Tibial nerve (tissue), 3 donors: ENCODE measurements at regions not wholly inside any gene's neighbourhood (a gene's known extent, or its start where the extent isn't known, plus 50 kb on each side); places are given as distances from the start of the nearest gene placed in this dataset.

ENCODE experiments used
- POLR2A ChIP-seq, 2 donors: fragments of 450-650 bp; IDR thresholded peaks; one replicate each; pipeline ENCODE4 v1.6.1; 2017; ENCODE audit warnings: antibody characterized with exemption in 2 of 2, mild to moderate bottlenecking in 2 of 2, moderate library complexity in 2 of 2
- TF ChIP-seq, protein P1 (sequence below), 5 experiments: fragments of 200-600 bp in 3 of 5; fragments of 450-650 bp in 2 of 5; sonication (generic) in 3 of 5; IDR thresholded peaks; one replicate each; pipeline ENCODE4 v1.5.1; 2016 to 2019; ENCODE audit warnings: antibody characterized with exemption in 5 of 5, mild to moderate bottlenecking in 3 of 5, moderate library complexity in 2 of 5

DNA sequence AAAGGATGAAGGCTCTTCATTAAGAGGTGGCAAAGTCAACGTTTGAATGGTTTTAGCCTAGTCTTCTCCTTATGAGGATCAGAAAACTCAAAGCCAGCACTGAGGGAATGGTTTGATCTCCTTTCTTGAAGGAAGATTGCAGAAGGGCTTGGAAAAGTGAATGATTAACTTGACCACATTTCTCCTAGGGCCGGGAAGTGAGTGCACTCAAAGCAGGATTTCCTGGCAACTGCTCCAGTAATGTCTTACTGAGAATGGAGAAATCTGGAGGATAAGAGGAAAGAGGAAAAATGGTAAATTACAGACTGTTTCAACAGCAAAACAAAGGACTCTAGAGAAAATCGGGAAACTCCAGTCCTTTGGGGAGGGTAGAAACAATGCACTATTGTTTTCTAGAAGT is 189.0 kb upstream of the FOXA2 start:
- TF ChIP-seq, protein P1, sequence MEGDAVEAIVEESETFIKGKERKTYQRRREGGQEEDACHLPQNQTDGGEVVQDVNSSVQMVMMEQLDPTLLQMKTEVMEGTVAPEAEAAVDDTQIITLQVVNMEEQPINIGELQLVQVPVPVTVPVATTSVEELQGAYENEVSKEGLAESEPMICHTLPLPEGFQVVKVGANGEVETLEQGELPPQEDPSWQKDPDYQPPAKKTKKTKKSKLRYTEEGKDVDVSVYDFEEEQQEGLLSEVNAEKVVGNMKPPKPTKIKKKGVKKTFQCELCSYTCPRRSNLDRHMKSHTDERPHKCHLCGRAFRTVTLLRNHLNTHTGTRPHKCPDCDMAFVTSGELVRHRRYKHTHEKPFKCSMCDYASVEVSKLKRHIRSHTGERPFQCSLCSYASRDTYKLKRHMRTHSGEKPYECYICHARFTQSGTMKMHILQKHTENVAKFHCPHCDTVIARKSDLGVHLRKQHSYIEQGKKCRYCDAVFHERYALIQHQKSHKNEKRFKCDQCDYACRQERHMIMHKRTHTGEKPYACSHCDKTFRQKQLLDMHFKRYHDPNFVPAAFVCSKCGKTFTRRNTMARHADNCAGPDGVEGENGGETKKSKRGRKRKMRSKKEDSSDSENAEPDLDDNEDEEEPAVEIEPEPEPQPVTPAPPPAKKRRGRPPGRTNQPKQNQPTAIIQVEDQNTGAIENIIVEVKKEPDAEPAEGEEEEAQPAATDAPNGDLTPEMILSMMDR (IDR thresholded peaks at IDR 0.05), result no peak
- no peak for TF ChIP-seq POLR2A (IDR thresholded peaks at IDR 0.05)
